ENCODE measurements at regions not wholly inside any gene's neighbourhood (a gene's known extent, or its start where the extent isn't known, plus 50 kb on each side); places are given as distances from the start of the nearest gene placed in this dataset.

- H3K4me3 ChIP-seq: no peak overlapping the region
- H3K9me3 ChIP-seq: no peaks in the 10 kb centered on the region
- intact Hi-C loops (cut with DNase I, micrococcal nuclease): no loop called here
- no peak for TF ChIP-seq CTCF (IDR thresholded peaks at IDR 0.05)
- DNase-seq: no peak
- H3K4me1 ChIP-seq (ENCODE audit: low read depth): peaks cover 4% of the 10 kb centered on the region
- H3K36me3 ChIP-seq (ENCODE audit: low read depth): no peaks in the 10 kb centered on the region
- ATAC-seq: no peak
Measured at GRCh38 chr9:91132576-91133073, 229.1 kb downstream of the AUH start.

- intact Hi-C loops (cut with DNase I, micrococcal nuclease): no loop called here
- TF ChIP-seq CTCF (IDR thresholded peaks at IDR 0.05): no peak
- DNase-seq (no peak), ATAC-seq (no peak)
- H3K9me3 ChIP-seq: no peaks in the 10 kb centered on the region
- H3K4me3 ChIP-seq: no peak overlapping the region
- H3K36me3 ChIP-seq (ENCODE audit: low read depth): no peaks in the 10 kb centered on the region
- H3K4me1 ChIP-seq (ENCODE audit: low read depth): peaks cover 4% of the 10 kb centered on the region
Measured at GRCh38 chr9:91134608-91135007, 227.1 kb downstream of the AUH start.

DNA sequence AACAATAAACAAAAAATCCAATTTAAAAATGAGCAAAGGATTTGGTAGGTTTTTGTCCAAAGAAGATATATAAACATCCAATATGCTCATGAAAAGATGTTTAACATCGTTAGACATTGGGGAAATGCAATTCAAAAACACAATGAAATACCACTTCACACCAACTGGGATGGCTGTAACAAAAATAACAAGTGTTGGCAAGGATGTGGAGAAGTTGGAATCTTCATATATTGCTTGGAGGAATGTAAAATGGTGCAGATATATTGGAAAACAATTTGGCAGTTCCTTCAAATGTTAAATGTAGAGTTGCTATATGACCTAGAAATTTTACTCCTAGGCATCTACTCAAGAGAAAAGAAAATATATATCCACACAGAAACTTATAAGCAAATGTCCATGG, 224.3 kb downstream of the AUH start:
- no peak for TF ChIP-seq CTCF (IDR thresholded peaks at IDR 0.05)
- intact Hi-C loops (cut with DNase I, micrococcal nuclease): no loop called here
- H3K4me1 ChIP-seq (ENCODE audit: low read depth): no peaks in the 10 kb centered on the region
- DNase-seq: no peak
- H3K9me3 ChIP-seq: no peaks in the 10 kb centered on the region
- no peak for ATAC-seq
- no peaks in the 10 kb centered on the region for H3K36me3 ChIP-seq (ENCODE audit: low read depth)
- H3K4me3 ChIP-seq: no peak overlapping the region

- no peak overlapping the region for H3K4me3 ChIP-seq
- no peak for TF ChIP-seq CTCF (IDR thresholded peaks at IDR 0.05)
- no peaks in the 10 kb centered on the region for H3K4me1 ChIP-seq (ENCODE audit: low read depth)
Measured at GRCh38 chr9:91138760-91139159, 223.0 kb downstream of the AUH start.

DNA sequence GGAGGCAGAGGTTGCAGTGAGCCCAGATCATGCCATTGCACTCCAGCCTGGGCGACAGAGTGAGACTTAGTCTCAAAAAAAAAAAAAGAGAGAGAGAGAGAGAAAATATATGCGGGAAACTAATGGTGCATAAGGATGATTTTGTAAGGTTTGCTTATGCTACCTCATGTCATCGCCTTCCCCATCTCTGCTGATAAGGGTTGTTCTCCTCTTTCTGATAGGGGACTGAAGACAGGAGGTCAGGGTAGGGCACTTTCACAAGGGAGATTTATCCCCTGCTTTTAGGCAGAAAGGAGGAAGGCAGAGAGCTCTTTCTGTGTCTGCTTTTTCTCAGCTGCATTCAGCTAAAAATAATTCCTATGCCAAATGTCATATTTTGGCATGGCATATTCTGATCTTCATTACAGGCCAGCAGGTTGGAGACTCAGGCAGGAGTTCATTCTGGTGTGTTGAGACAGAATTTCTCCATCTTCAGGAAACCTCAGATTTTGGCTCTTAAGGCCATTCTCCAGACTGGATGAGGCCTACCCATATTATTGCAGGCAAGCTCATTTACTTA, 220.2 kb downstream of the AUH start:
- intact Hi-C loops (cut with DNase I, micrococcal nuclease): no loop called here
- H3K4me1 ChIP-seq (ENCODE audit: low read depth): no peaks in the 10 kb centered on the region
- no peak for TF ChIP-seq CTCF (IDR thresholded peaks at IDR 0.05)
- H3K36me3 ChIP-seq (ENCODE audit: low read depth): no peaks in the 10 kb centered on the region
- ATAC-seq: no peak
- DNase-seq: no peak
- no peaks in the 10 kb centered on the region for H3K9me3 ChIP-seq
- H3K4me3 ChIP-seq: no peak overlapping the region

More at GRCh38 chr9:91138760-91139159, 223.0 kb downstream of the AUH start:
- ATAC-seq: no peak
- intact Hi-C loops (cut with DNase I, micrococcal nuclease): no loop called here
- Histone ChIP-seq H3K9me3 (no peaks in the 10 kb centered on the region), H3K36me3 (ENCODE audit: low read depth) (no peaks in the 10 kb centered on the region)
- DNase-seq: no peak

DNA sequence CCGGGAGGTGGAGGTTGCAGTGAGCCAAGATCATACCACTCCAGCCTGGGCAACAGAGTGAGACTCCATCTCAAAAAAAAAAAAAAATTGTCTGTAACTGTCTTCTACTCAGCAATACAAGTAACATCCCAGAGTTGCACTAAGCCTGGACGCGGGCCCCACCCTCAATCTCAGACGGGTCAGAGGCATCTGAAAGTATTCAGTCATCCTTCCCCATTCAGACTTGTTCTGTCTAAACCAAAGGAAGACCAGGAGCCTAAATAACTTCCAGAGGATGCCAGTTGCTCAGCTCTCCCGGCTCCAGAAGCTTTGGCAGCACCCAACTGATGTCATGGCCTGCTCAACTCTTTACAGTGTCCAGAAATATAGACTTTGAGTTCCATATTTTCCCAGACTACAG, 218.6 kb downstream of the AUH start:
- H3K9me3 ChIP-seq: no peaks in the 10 kb centered on the region
- no peak overlapping the region for H3K4me3 ChIP-seq
- no peak for ATAC-seq
- DNase-seq: no peak
- no peaks in the 10 kb centered on the region for H3K4me1 ChIP-seq (ENCODE audit: low read depth)
- intact Hi-C loops (cut with DNase I, micrococcal nuclease): no loop called here
- H3K36me3 ChIP-seq (ENCODE audit: low read depth): no peaks in the 10 kb centered on the region
- no peak for TF ChIP-seq CTCF (IDR thresholded peaks at IDR 0.05)
